PC-3 (cell line): ENCODE measurements at regions not wholly inside any gene's neighbourhood (a gene's known extent, or its start where the extent isn't known, plus 50 kb on each side); places are given as distances from the start of the nearest gene placed in this dataset.

Experiments
- ATAC-seq: fragments of 200-7000 bp; cut with Tn5 transposase; 2 replicates; pipeline ENCODE4 v1.9.1; 2020; ENCODE audit warnings: mild to moderate bottlenecking, moderate library complexity
- BruUV-seq: library from RNA; stranded (reverse); fragments of 400-500 nt; replicated peaks from 2 replicates; lab custom pipeline; 2021; lab: Mats Ljungman, UMichigan
- CTCF ChIA-PET: fragments of 300-600 bp; sonication (Branson Sonifier 250); formaldehyde crosslinking; loops from one replicate; lab custom pipeline; 2022; ENCODE audit warnings: antibody characterized with exemption; lab: Charles Lee
- POLR2A ChIA-PET: fragments of 300-600 bp; sonication (Branson Sonifier 250); formaldehyde crosslinking; loops from one replicate; lab custom pipeline; 2022; ENCODE audit warnings: antibody characterized with exemption; ENCODE audit not compliant: unreplicated experiment; lab: Charles Lee
- DNase-seq: peaks from one replicate; pipeline ENCODE4 v3.0.0-alpha.2; 2015
- H2AFZ ChIP-seq: fragments of 300-600 bp; sonication (generic); 2 replicates; pipeline ENCODE4 v1.6.0; 2016; ENCODE audit warnings: antibody characterized with exemption, low read length
- H3F3A ChIP-seq: fragments of 300-600 bp; sonication (generic); one replicate; pipeline ENCODE4 v1.6.0; 2017; ENCODE audit warnings: antibody characterized with exemption, low read length, control low read depth, mild to moderate bottlenecking; ENCODE audit not compliant: unreplicated experiment
- H3K27ac ChIP-seq: fragments of 300-600 bp; sonication (generic); 2 replicates; pipeline ENCODE4 v1.5.1; 2016; ENCODE audit warnings: mild to moderate bottlenecking, low read length
- H3K27me3 ChIP-seq: fragments of 300-600 bp; sonication (generic); 2 replicates; pipeline ENCODE4 v1.6.1; 2016; ENCODE audit warnings: low read length, mixed read lengths
- H3K36me3 ChIP-seq: fragments of 300-600 bp; sonication (generic); 2 replicates; pipeline ENCODE4 v1.6.1; 2016; ENCODE audit warnings: low read depth, mixed run types, low read length, mixed read lengths
- H3K4me1 ChIP-seq: fragments of 300-600 bp; sonication (generic); 2 replicates; pipeline ENCODE4 v1.5.1; 2016; ENCODE audit warnings: low read length; ENCODE audit not compliant: insufficient read depth
- H3K4me2 ChIP-seq: fragments of 300-600 bp; sonication (generic); 2 replicates; pipeline ENCODE4 v1.6.0; 2016; ENCODE audit warnings: low read length
- H3K4me3 ChIP-seq: fragments of 300-600 bp; sonication (generic); 2 replicates; pipeline ENCODE4 v1.5.1; 2016; ENCODE audit warnings: mild to moderate bottlenecking, low read length, mixed read lengths
- H3K79me2 ChIP-seq: fragments of 300-600 bp; sonication (generic); 2 replicates; pipeline ENCODE4 v1.6.1; 2017; ENCODE audit warnings: low read length, mixed read lengths
- H3K9ac ChIP-seq: fragments of 300-600 bp; sonication (generic); 2 replicates; pipeline ENCODE4 v1.6.0; 2016; ENCODE audit warnings: mild to moderate bottlenecking, low read length
- H3K9me2 ChIP-seq: fragments of 300-600 bp; sonication (generic); replicated peaks from 2 replicates; pipeline ENCODE4 v1.6.1; 2016; ENCODE audit warnings: mixed run types, low read length, mixed read lengths
- H3K9me3 ChIP-seq: fragments of 300-600 bp; sonication (generic); 2 replicates; pipeline ENCODE4 v1.6.1; 2016; ENCODE audit warnings: low read length, mixed read lengths
- H4K20me1 ChIP-seq: fragments of 300-600 bp; sonication (generic); 2 replicates; pipeline ENCODE4 v1.6.1; 2016; ENCODE audit warnings: low read length, mixed read lengths
- CTCF ChIP-seq: fragments of 300-600 bp; sonication (generic); conservative IDR thresholded peaks from 2 replicates; pipeline ENCODE4 v1.5.1; 2017; ENCODE audit warnings: antibody characterized with exemption, low read depth, mild to moderate bottlenecking, low read length
- EZH2 ChIP-seq: fragments of 300-600 bp; sonication (generic); IDR thresholded peaks from one replicate; pipeline ENCODE4 v1.6.1; 2017; ENCODE audit warnings: antibody characterized with exemption, mild to moderate bottlenecking, low read length; ENCODE audit not compliant: unreplicated experiment
- EZH2phosphoT487 ChIP-seq: fragments of 300-600 bp; sonication (generic); IDR thresholded peaks from 2 replicates; pipeline ENCODE4 v1.6.1; 2018; ENCODE audit warnings: mild to moderate bottlenecking, antibody characterized with exemption, low read length, borderline replicate concordance
- intact Hi-C: fragments of 100-400 bp; cut with micrococcal nuclease; formaldehyde crosslinking; loops from 2 replicates; pipeline ENCODE4 v1.9.0; 2023

GRCh38 chr6:100194535-100194934 is 200.5 kb upstream of the MCHR2 start:
- no peak for ATAC-seq
- H3K9me2 ChIP-seq: no peaks in the 10 kb centered on the region
- H3K4me1 ChIP-seq: no peaks in the 10 kb centered on the region
- H3K4me3 ChIP-seq: no peak overlapping the region
- no peak overlapping the region for H3K9ac ChIP-seq
- no peak overlapping the region for H3K4me2 ChIP-seq
- H3K27ac ChIP-seq: no peak overlapping the region
- DNase-seq: no peak
- no peak for TF ChIP-seq EZH2phosphoT487
- TF ChIP-seq EZH2: no peak
- no peaks in the 10 kb centered on the region for H3K36me3 ChIP-seq
- ChIA-PET POLR2A (no interaction called here), CTCF (no interaction called here)
- no peak overlapping the region for H2AFZ ChIP-seq
- H3K79me2 ChIP-seq: no peaks in the 10 kb centered on the region
- intact Hi-C loops: no loop called here
- H3K9me3 ChIP-seq: no peaks in the 10 kb centered on the region
- no peaks in the 10 kb centered on the region for H3F3A ChIP-seq
- BruUV-seq: no TSS peak
- H3K27me3 ChIP-seq: no peaks in the 10 kb centered on the region
- no peaks in the 10 kb centered on the region for H4K20me1 ChIP-seq

GRCh38 chr6:100188754-100189153 is 194.7 kb upstream of the MCHR2 start:
- no peaks in the 10 kb centered on the region for H3K36me3 ChIP-seq
- H3K27ac ChIP-seq: no peak overlapping the region
- H3K79me2 ChIP-seq: no peaks in the 10 kb centered on the region
- H3K27me3 ChIP-seq: no peaks in the 10 kb centered on the region
- ATAC-seq (no peak), DNase-seq (no peak)
- ChIA-PET CTCF (no interaction called here), POLR2A (no interaction called here)
- H3K4me3 ChIP-seq: no peak overlapping the region
- H3K4me1 ChIP-seq: no peaks in the 10 kb centered on the region
- H3K9ac ChIP-seq: no peak overlapping the region
- intact Hi-C loops: no loop called here
- no peak overlapping the region for H2AFZ ChIP-seq
- no peak overlapping the region for H3K4me2 ChIP-seq
- BruUV-seq: no TSS peak
- H3F3A ChIP-seq: no peaks in the 10 kb centered on the region
- H3K9me3 ChIP-seq: no peaks in the 10 kb centered on the region
- H3K9me2 ChIP-seq: no peaks in the 10 kb centered on the region
- no peaks in the 10 kb centered on the region for H4K20me1 ChIP-seq
- TF ChIP-seq EZH2phosphoT487: no peak
- no peak for TF ChIP-seq EZH2
- TF ChIP-seq CTCF: no peak

GRCh38 chr6:100186552-100186951 is 192.5 kb upstream of the MCHR2 start:
- no peaks in the 10 kb centered on the region for H3F3A ChIP-seq
- H3K4me1 ChIP-seq: no peaks in the 10 kb centered on the region; the same call in 1 of the 2 replicates
- H3K79me2 ChIP-seq: no peaks in the 10 kb centered on the region
- H4K20me1 ChIP-seq: no peaks in the 10 kb centered on the region
- H3K9ac ChIP-seq: no peak overlapping the region
- no peak overlapping the region for H3K27ac ChIP-seq
- ATAC-seq: no peak
- no peak for DNase-seq
- no peaks in the 10 kb centered on the region for H3K27me3 ChIP-seq
- no peak overlapping the region for H3K4me2 ChIP-seq
- H3K9me2 ChIP-seq: no peaks in the 10 kb centered on the region
- POLR2A ChIA-PET: no interaction called here
- no peaks in the 10 kb centered on the region for H3K36me3 ChIP-seq
- no TSS peak for BruUV-seq
- intact Hi-C loops: no loop called here
- H3K4me3 ChIP-seq: no peak overlapping the region
- TF ChIP-seq EZH2phosphoT487: no peak
- no peak overlapping the region for H2AFZ ChIP-seq
- CTCF ChIA-PET: no interaction called here
- H3K9me3 ChIP-seq: no peaks in the 10 kb centered on the region

- Histone ChIP-seq H3K27me3 (no peaks in the 10 kb centered on the region), H3K79me2 (no peaks in the 10 kb centered on the region), H3K36me3 (no peaks in the 10 kb centered on the region), H2AFZ (0 out of 2 replicates have a peak overlapping the region, but pooled peaks have one; percentile 18), H4K20me1 (no peaks in the 10 kb centered on the region), H3F3A (no peaks in the 10 kb centered on the region), H3K9me3 (no peaks in the 10 kb centered on the region), H3K9me2 (no peaks in the 10 kb centered on the region), H3K4me3 (no peak overlapping the region), H3K9ac (no peak overlapping the region), H3K4me1 (no peaks in the 10 kb centered on the region; the same call in 1 of the 2 replicates), H3K27ac (no peak overlapping the region), H3K4me2 (no peak overlapping the region)
- POLR2A ChIA-PET: no interaction called here
- ATAC-seq: no peak
- BruUV-seq: no TSS peak
- no peak for DNase-seq
- TF ChIP-seq EZH2 (no peak), CTCF (no peak), EZH2phosphoT487 (no peak)
- intact Hi-C loops: no loop called here
- CTCF ChIA-PET: no interaction called here
Observed at GRCh38 chr6:100185615-100186014, 191.6 kb upstream of the MCHR2 start.
